GM23338 (cell line): ENCODE measurements at regions not wholly inside any gene's neighbourhood (a gene's known extent, or its start where the extent isn't known, plus 50 kb on each side); places are given as distances from the start of the nearest gene placed in this dataset.

Source experiments
- ATAC-seq: fragments of 200-7000 bp; cut with Tn5 transposase; 3 replicates; pipeline ENCODE4 v1.9.1; 2020
- DNase-seq: peaks from one replicate; pipeline ENCODE4 v3.0.0-alpha.2; 2015; ENCODE audit warnings: low spot score
- H2AFZ ChIP-seq: fragments of 200-600 bp; sonication (generic); 2 replicates; pipeline ENCODE4 v1.8.0; 2016; ENCODE audit warnings: antibody characterized with exemption, mild to moderate bottlenecking, moderate library complexity
- H3F3A ChIP-seq: fragments of 200-600 bp; sonication (generic); replicated peaks from 2 replicates; pipeline ENCODE4 v1.8.0; 2017; ENCODE audit warnings: antibody characterized with exemption, mixed run types, low read depth
- H3K27ac ChIP-seq: fragments of 200-600 bp; sonication (generic); 2 replicates; pipeline ENCODE4 v1.6.1; 2016; ENCODE audit warnings: low read depth
- H3K27me3 ChIP-seq: fragments of 200-600 bp; sonication (generic); 2 replicates; pipeline ENCODE4 v1.8.0; 2016; ENCODE audit warnings: mild to moderate bottlenecking, mixed run types, moderate library complexity; ENCODE audit not compliant: insufficient read depth
- H3K36me3 ChIP-seq: fragments of 200-600 bp; sonication (generic); 2 replicates; pipeline ENCODE4 v1.8.0; 2016; ENCODE audit warnings: mild to moderate bottlenecking; ENCODE audit not compliant: insufficient read depth
- H3K4me1 ChIP-seq: fragments of 200-600 bp; sonication (generic); 2 replicates; pipeline ENCODE4 v1.8.0; 2016; ENCODE audit warnings: mild to moderate bottlenecking, moderate library complexity; ENCODE audit not compliant: insufficient read depth
- H3K4me2 ChIP-seq: fragments of 200-600 bp; sonication (generic); 2 replicates; pipeline ENCODE4 v1.7.1; 2017; ENCODE audit warnings: mixed run types
- H3K4me3 ChIP-seq: fragments of 200-600 bp; sonication (generic); 2 replicates; pipeline ENCODE4 v1.6.1; 2016; ENCODE audit warnings: mixed run types
- H3K79me2 ChIP-seq: fragments of 200-600 bp; sonication (generic); replicated peaks from 2 replicates; pipeline ENCODE4 v1.8.0; 2017; ENCODE audit warnings: mild to moderate bottlenecking; ENCODE audit not compliant: insufficient read depth
- H3K9me2 ChIP-seq: fragments of 200-600 bp; sonication (generic); 2 replicates; pipeline ENCODE4 v1.8.0; 2017; ENCODE audit not compliant: insufficient read depth
- H4K20me1 ChIP-seq: fragments of 200-600 bp; sonication (generic); replicated peaks from 2 replicates; pipeline ENCODE4 v1.8.0; 2017; ENCODE audit warnings: mild to moderate bottlenecking; ENCODE audit not compliant: insufficient read depth
- H3K27ac Mint-ChIP-seq: 2 replicates; pipeline ENCODE4 v1.8.0; 2020; ENCODE audit warnings: inconsistent platforms, mild to moderate bottlenecking, moderate library complexity, mixed read lengths
- H3K27me3 Mint-ChIP-seq: 3 replicates; pipeline ENCODE4 v1.8.0; 2022; ENCODE audit warnings: low read depth, mild to moderate bottlenecking, moderate library complexity, mixed read lengths, inconsistent platforms; ENCODE audit not compliant: insufficient read depth, poor library complexity
- H3K36me3 Mint-ChIP-seq: 3 replicates; pipeline ENCODE4 v1.8.0; 2021; ENCODE audit warnings: low read depth, mild to moderate bottlenecking, inconsistent platforms, moderate library complexity, mixed read lengths
- H3K4me1 Mint-ChIP-seq: 3 replicates; pipeline ENCODE4 v1.8.0; 2020; ENCODE audit warnings: mild to moderate bottlenecking, inconsistent platforms, mixed read lengths
- H3K4me3 Mint-ChIP-seq: 3 replicates; pipeline ENCODE4 v1.8.0; 2021; ENCODE audit warnings: moderate library complexity, mild to moderate bottlenecking, inconsistent platforms, mixed read lengths
- H3K9me3 Mint-ChIP-seq: 3 replicates; pipeline ENCODE4 v1.8.0; 2020; ENCODE audit warnings: moderate library complexity, mild to moderate bottlenecking, inconsistent platforms, mixed read lengths
- CREB1 ChIP-seq: fragments of 250-450 bp; sonication (Bioruptor Pico); IDR thresholded peaks from 2 replicates; pipeline ENCODE4 v1.5.0; 2020; ENCODE audit warnings: low read depth, mild to moderate bottlenecking, moderate library complexity
- CTCF ChIP-seq, 2 experiments: fragments of 200-600 bp in 1 of 2; sonication (generic) in 1 of 2; conservative IDR thresholded peaks; 2 replicates each; pipeline versions ENCODE4 v1.5.1 to v1.6.1; 2016 to 2017; ENCODE audit warnings: antibody characterized with exemption in 2 of 2, low read depth in 2 of 2, mild to moderate bottlenecking in 2 of 2, moderate library complexity in 1 of 2
- ETS1 ChIP-seq: IDR thresholded peaks from 2 replicates; pipeline ENCODE4 v1.6.1; 2016; ENCODE audit warnings: antibody characterized with exemption
- EZH2 ChIP-seq: fragments of 200-600 bp; sonication (generic); IDR thresholded peaks from one replicate; pipeline ENCODE4 v1.8.0; 2017; ENCODE audit warnings: antibody characterized with exemption, mild to moderate bottlenecking, low read depth; ENCODE audit not compliant: unreplicated experiment
- EZH2phosphoT487 ChIP-seq: fragments of 200-600 bp; sonication (generic); IDR thresholded peaks from one replicate; pipeline ENCODE4 v1.8.1; 2018; ENCODE audit warnings: antibody characterized with exemption; ENCODE audit not compliant: unreplicated experiment
- JUNB ChIP-seq: IDR thresholded peaks from one replicate; pipeline ENCODE4 v1.6.1; 2016; ENCODE audit warnings: antibody characterized with exemption; ENCODE audit not compliant: unreplicated experiment
- NANOG ChIP-seq: IDR thresholded peaks from 2 replicates; pipeline ENCODE4 v1.6.1; 2016; ENCODE audit warnings: antibody characterized with exemption, borderline replicate concordance
- POLR2AphosphoS5 ChIP-seq: IDR thresholded peaks from 2 replicates; pipeline ENCODE4 v1.6.1; 2016; ENCODE audit warnings: antibody characterized with exemption, low read depth
- REST ChIP-seq: IDR thresholded peaks from one replicate; pipeline ENCODE4 v1.6.1; 2018; ENCODE audit warnings: antibody characterized with exemption; ENCODE audit not compliant: unreplicated experiment
- STAT1 ChIP-seq: IDR thresholded peaks from one replicate; pipeline ENCODE4 v1.6.1; 2016; ENCODE audit warnings: antibody characterized with exemption; ENCODE audit not compliant: unreplicated experiment
- ZNF114 ChIP-seq: fragments of 250-450 bp; sonication (Bioruptor Pico); IDR thresholded peaks from 2 replicates; pipeline ENCODE4 v1.5.0; 2020; ENCODE audit warnings: mild to moderate bottlenecking, moderate library complexity
- ZNF331 ChIP-seq: fragments of 250-450 bp; sonication (Bioruptor Pico); IDR thresholded peaks from 2 replicates; pipeline ENCODE4 v1.5.0; 2020; ENCODE audit warnings: low read depth, mild to moderate bottlenecking, moderate library complexity
- ZNF462 ChIP-seq: fragments of 250-450 bp; sonication (Bioruptor Pico); IDR thresholded peaks from 2 replicates; pipeline ENCODE4 v1.5.0; 2020; ENCODE audit warnings: mild to moderate bottlenecking, moderate library complexity

- DNase-seq (no peak), ATAC-seq (no peak)
- H3K9me2 ChIP-seq = peaks cover 13% of the 10 kb centered on the region; the same call in 1 of the 2 replicates
- Mint-ChIP-seq H3K9me3 (peaks cover 4% of the 10 kb centered on the region; the same call in 2 of the 3 replicates), H3K4me1 (peaks cover 10% of the 10 kb centered on the region), H3K27me3 (peaks cover 1% of the 10 kb centered on the region), H3K36me3 (peaks cover 19% of the 10 kb centered on the region), H3K27ac (no peak overlapping the region), H3K4me3 (no peak overlapping the region)
- H3K4me3 ChIP-seq = no peak overlapping the region
- TF ChIP-seq EZH2phosphoT487 (no peak), NANOG (no peak), STAT1 (no peak), ZNF331 (CRISPR knock-in tag) (no peak), ZNF462 (CRISPR knock-in tag) (no peak), CREB1 (no peak), REST (no peak), POLR2AphosphoS5 (no peak), ETS1 (no peak), ZNF114 (CRISPR knock-in tag) (no peak), CTCF (conservative IDR thresholded peaks at IDR 0.05; ENCODE audit: low read depth in 2 of 2) (no peak), EZH2 (no peak), JUNB (no peak)
- no peak overlapping the region for H2AFZ ChIP-seq
- H3K27ac ChIP-seq = no peak overlapping the region
- no peaks in the 10 kb centered on the region for H3K27me3 ChIP-seq
- no peaks in the 10 kb centered on the region for H4K20me1 ChIP-seq
- no peak overlapping the region for H3K4me2 ChIP-seq
- no peaks in the 10 kb centered on the region for H3K79me2 ChIP-seq
- H3F3A ChIP-seq = no peaks in the 10 kb centered on the region
- H3K36me3 ChIP-seq = no peaks in the 10 kb centered on the region
- no peaks in the 10 kb centered on the region for H3K4me1 ChIP-seq
These were observed 504.6 kb upstream of the NECTIN3 start for GRCh38 chr3:110567029-110567428.
